Panc1 (cell line): ENCODE measurements at regions not wholly inside any gene's neighbourhood (a gene's known extent, or its start where the extent isn't known, plus 50 kb on each side); places are given as distances from the start of the nearest gene placed in this dataset.
A peak's percentile ranks its signal among the peaks of the same experiment; 100 is the strongest.

Experiments used
- ATAC-seq: fragments of 200-7000 bp; cut with Tn5 transposase; 2 replicates; pipeline ENCODE4 v1.9.1; 2020; ENCODE audit warnings: mild to moderate bottlenecking, moderate library complexity
- BruUV-seq: library from RNA; stranded (reverse); fragments of 400-500 nt; replicated peaks from 2 replicates; lab custom pipeline; 2021; lab: Mats Ljungman, UMichigan
- CTCF ChIA-PET: fragments of 300-600 bp; sonication (Branson Sonifier 250); formaldehyde crosslinking; loops from one replicate; lab custom pipeline; 2022; ENCODE audit warnings: antibody characterized with exemption; lab: Charles Lee
- POLR2A ChIA-PET: fragments of 300-600 bp; sonication (Branson Sonifier 250); formaldehyde crosslinking; loops from one replicate; lab custom pipeline; 2022; ENCODE audit warnings: antibody characterized with exemption; lab: Charles Lee
- DNase-seq: peaks from one replicate; pipeline ENCODE4 v3.0.0-alpha.2; 2010; ENCODE audit warnings: low read depth, low spot score
- H3K27ac ChIP-seq: 2 replicates; pipeline ENCODE4 v1.5.1; 2011; ENCODE audit warnings: mild to moderate bottlenecking, low read length, inconsistent platforms
- H3K27me3 ChIP-seq: fragments of 200-500 bp; sonication (Bioruptor generic); 2 replicates; pipeline ENCODE4 v1.6.0; 2014; ENCODE audit warnings: low read length, inconsistent platforms; ENCODE audit not compliant: control insufficient read depth, insufficient read depth
- H3K36me3 ChIP-seq: fragments of 200-500 bp; sonication (Bioruptor generic); 2 replicates; pipeline ENCODE4 v1.5.1; 2014; ENCODE audit warnings: inconsistent platforms, mild to moderate bottlenecking, low read length, moderate library complexity; ENCODE audit not compliant: control insufficient read depth, insufficient read depth
- H3K4me1 ChIP-seq: 2 replicates; pipeline ENCODE4 v1.5.1; 2011; ENCODE audit warnings: inconsistent platforms, mild to moderate bottlenecking, low read length, moderate library complexity; ENCODE audit not compliant: control insufficient read depth, insufficient read depth
- H3K4me3 ChIP-seq, 2 experiments: 2 replicates each; pipeline ENCODE4 v1.5.1; 2011 to 2012; ENCODE audit warnings: low read depth in 2 of 2, low read length in 2 of 2, mild to moderate bottlenecking in 2 of 2, inconsistent platforms in 1 of 2, moderate library complexity in 1 of 2
- H3K9me3 ChIP-seq: fragments of 200-500 bp; sonication (Bioruptor generic); 2 replicates; pipeline ENCODE4 v1.5.1; 2014; ENCODE audit warnings: low read depth, mild to moderate bottlenecking, inconsistent platforms, low read length, moderate library complexity; ENCODE audit not compliant: control insufficient read depth, insufficient read depth
- CTCF ChIP-seq: fragments of 450-650 bp; IDR thresholded peaks from 2 replicates; pipeline ENCODE4 v1.5.1; 2017; ENCODE audit warnings: mild to moderate bottlenecking
- POLR2AphosphoS5 ChIP-seq: IDR thresholded peaks from 2 replicates; pipeline ENCODE4 v1.6.1; 2012; ENCODE audit warnings: mild to moderate bottlenecking, low read depth, low read length, moderate library complexity
- SIN3A ChIP-seq: IDR thresholded peaks from 2 replicates; pipeline ENCODE4 v1.6.1; 2012; ENCODE audit warnings: low read depth, mild to moderate bottlenecking, low read length, moderate library complexity, borderline replicate concordance; ENCODE audit not compliant: insufficient read depth
- TCF7L2 ChIP-seq: IDR thresholded peaks from 2 replicates; pipeline ENCODE4 v1.6.1; 2011; ENCODE audit warnings: mild to moderate bottlenecking, low read depth, low read length, inconsistent platforms
- in situ Hi-C: cut with HindIII; loops from 2 replicates; pipeline ENCODE4 v1.10.0; 2016; ENCODE audit warnings: low sequenced_read_pairs, low pct_unique_long_range_greater_than_20kb
- intact Hi-C: fragments of 100-400 bp; cut with micrococcal nuclease; formaldehyde crosslinking; loops from one replicate; pipeline ENCODE4 v1.10.0; 2022; ENCODE audit not compliant: unreplicated experiment
- TF ChIP-seq, protein P1 (sequence below), 2 experiments: IDR thresholded peaks; 2 replicates each; pipeline ENCODE4 v1.6.1; 2011 to 2012; ENCODE audit warnings: low read depth in 2 of 2, control low read depth in 1 of 2, low read length in 1 of 2, mild to moderate bottlenecking in 1 of 2, moderate library complexity in 1 of 2; ENCODE audit not compliant: insufficient read depth in 1 of 2

DNA sequence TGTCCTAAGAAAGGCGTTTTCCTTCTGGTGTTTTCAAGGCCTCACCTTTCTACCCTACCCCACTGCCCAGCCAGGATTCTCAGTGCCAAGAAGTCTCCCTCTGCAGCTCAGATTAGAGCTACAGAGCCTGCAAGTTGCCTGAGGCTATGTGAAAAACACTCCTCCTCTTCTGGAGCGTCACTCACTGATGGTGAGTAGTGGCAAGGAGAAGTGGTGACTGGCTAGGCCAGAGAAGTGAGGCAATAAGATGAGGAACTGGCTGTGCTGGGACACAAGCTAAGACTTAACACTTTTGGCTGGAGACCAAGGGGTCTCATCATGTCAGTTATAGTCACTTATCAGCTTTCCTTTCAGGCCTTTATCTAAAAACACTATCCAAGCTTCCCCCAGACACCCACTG, 86.7 kb upstream of the PRKAR2B start:
- H3K36me3 ChIP-seq, result no peaks in the 10 kb centered on the region
- intact Hi-C loops, result no loop called here
- H3K4me3 ChIP-seq, result no peak overlapping the region
- H3K4me1 ChIP-seq, result no peaks in the 10 kb centered on the region
- ChIA-PET POLR2A (no interaction called here), CTCF (no interaction called here)
- in situ Hi-C loops, result no loop called here
- BruUV-seq, result no TSS peak
- H3K27me3 ChIP-seq, result no peaks in the 10 kb centered on the region
- TF ChIP-seq SIN3A (no peak), TCF7L2 (no peak)
- no peak overlapping the region for H3K27ac ChIP-seq
- no peak for DNase-seq
- no peaks in the 10 kb centered on the region for H3K9me3 ChIP-seq
- no peak for ATAC-seq

DNA sequence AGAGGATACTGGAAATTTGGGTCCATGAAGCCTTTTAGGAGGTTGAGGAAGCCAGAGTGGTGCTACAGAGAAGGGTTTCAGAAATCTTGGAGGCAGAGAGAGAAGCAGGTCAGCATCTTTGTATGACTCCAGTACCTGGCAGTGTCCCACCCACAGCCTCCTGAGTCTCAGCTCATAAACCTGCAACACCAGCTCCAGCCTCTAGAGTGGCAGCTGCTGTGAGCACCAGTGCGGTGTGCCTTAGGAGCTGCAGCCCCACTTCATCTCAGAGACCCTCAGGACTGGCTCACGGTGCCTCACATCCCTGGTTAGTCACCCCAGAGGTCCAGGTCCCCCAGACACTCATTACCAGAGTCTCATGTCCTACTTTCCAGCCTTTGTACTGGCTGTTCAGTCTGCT, 84.8 kb upstream of the PRKAR2B start:
- CTCF ChIA-PET, result no interaction called here
- TF ChIP-seq, protein P1, sequence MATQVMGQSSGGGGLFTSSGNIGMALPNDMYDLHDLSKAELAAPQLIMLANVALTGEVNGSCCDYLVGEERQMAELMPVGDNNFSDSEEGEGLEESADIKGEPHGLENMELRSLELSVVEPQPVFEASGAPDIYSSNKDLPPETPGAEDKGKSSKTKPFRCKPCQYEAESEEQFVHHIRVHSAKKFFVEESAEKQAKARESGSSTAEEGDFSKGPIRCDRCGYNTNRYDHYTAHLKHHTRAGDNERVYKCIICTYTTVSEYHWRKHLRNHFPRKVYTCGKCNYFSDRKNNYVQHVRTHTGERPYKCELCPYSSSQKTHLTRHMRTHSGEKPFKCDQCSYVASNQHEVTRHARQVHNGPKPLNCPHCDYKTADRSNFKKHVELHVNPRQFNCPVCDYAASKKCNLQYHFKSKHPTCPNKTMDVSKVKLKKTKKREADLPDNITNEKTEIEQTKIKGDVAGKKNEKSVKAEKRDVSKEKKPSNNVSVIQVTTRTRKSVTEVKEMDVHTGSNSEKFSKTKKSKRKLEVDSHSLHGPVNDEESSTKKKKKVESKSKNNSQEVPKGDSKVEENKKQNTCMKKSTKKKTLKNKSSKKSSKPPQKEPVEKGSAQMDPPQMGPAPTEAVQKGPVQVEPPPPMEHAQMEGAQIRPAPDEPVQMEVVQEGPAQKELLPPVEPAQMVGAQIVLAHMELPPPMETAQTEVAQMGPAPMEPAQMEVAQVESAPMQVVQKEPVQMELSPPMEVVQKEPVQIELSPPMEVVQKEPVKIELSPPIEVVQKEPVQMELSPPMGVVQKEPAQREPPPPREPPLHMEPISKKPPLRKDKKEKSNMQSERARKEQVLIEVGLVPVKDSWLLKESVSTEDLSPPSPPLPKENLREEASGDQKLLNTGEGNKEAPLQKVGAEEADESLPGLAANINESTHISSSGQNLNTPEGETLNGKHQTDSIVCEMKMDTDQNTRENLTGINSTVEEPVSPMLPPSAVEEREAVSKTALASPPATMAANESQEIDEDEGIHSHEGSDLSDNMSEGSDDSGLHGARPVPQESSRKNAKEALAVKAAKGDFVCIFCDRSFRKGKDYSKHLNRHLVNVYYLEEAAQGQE (IDR thresholded peaks at IDR 0.05; ENCODE audit: insufficient read depth in 1 of 2, low read depth in 2 of 2, low read length in 1 of 2), result no peak
- no peak for TF ChIP-seq TCF7L2
- no peak for TF ChIP-seq CTCF
- no peak for TF ChIP-seq POLR2AphosphoS5
- TF ChIP-seq SIN3A, result no peak
- Histone ChIP-seq H3K36me3 (no peaks in the 10 kb centered on the region), H3K27ac (no peak overlapping the region), H3K9me3 (no peaks in the 10 kb centered on the region), H3K4me1 (no peaks in the 10 kb centered on the region), H3K27me3 (0 out of 2 replicates have a peak, but pooled peaks cover 2% of the 10 kb centered on the region), H3K4me3 (no peak overlapping the region)
- POLR2A ChIA-PET, result interaction anchor here (0.6 kb wide), 1 partner anchor 86 kb away, joined by 3 read pairs; no protein-coding TSS in a partner anchor
- no TSS peak for BruUV-seq
- DNase-seq (no peak), ATAC-seq (peak; percentile 81)
- intact Hi-C loops, result no loop called here
- in situ Hi-C loops, result no loop called here

- ChIA-PET CTCF (no interaction called here), POLR2A (no interaction called here)
- no peak overlapping the region for H3K4me3 ChIP-seq
- ATAC-seq (no peak), DNase-seq (no peak)
- TF ChIP-seq TCF7L2 (no peak), POLR2AphosphoS5 (no peak), SIN3A (no peak), CTCF (no peak)
- H3K36me3 ChIP-seq, result no peaks in the 10 kb centered on the region
- H3K9me3 ChIP-seq, result no peaks in the 10 kb centered on the region
- H3K4me1 ChIP-seq, result no peaks in the 10 kb centered on the region
- peaks cover 2% of the 10 kb centered on the region for H3K27me3 ChIP-seq
- BruUV-seq, result no TSS peak
- H3K27ac ChIP-seq, result no peak overlapping the region
- in situ Hi-C loops, result no loop called here
- intact Hi-C loops, result no loop called here
Measured at GRCh38 chr7:106962751-106963150, 81.8 kb upstream of the PRKAR2B start.
